Hippocampal formation (tissue), 2 donors: ENCODE measurements at regions not wholly inside any gene's neighbourhood (a gene's known extent, or its start where the extent isn't known, plus 50 kb on each side); places are given as distances from the start of the nearest gene placed in this dataset.
"Not testable (repeated sequence)": the region's sequence is repeated elsewhere in the genome, so short reads cannot be mapped to it uniquely, and the experiment has no call there.

ENCODE experiments used
- DNase-seq, 2 donors: peaks; one replicate each; lab custom pipeline; 2025; lab: John Stamatoyannopoulos, UW

DNA sequence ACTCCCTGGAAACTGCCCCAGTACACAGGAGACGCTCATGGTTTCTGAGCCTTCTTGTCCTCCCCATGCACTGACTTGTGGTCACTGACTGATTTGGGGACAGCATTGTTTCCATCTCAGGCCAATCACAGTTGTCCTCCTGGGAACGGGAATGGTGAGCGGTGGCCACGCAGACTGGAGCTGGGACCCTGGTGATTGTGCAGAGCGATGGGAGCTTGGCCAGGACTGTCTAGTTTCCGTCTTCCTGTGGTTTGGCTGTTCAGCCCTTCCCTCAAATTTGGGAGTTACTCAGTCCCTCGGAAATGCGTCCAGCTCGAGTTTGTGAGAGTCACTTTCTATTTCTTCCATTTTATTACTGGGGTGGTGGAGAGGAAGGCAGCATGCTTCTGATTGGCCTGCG, 250.9 kb downstream of the ACTR3B start:
- no peak for DNase-seq

DNA sequence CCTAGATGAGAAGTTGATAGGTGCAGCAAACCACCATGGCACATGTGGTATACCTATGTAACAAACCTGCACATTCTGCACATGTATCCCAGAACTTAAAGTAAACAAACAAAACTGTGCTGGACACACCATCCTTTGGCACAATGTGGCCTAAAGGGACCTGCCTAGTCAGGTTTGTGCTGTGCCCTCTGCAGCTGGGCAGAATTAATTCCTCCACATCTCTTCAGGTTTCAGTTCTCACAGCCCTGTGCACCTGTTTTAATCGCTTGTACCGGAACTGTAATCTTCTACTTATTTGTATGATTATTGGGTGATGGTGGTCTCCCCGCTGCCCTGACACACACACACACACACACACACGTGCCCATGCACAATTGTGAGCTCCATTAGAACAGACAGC, 252.7 kb downstream of the ACTR3B start:
- no peak for DNase-seq

DNA sequence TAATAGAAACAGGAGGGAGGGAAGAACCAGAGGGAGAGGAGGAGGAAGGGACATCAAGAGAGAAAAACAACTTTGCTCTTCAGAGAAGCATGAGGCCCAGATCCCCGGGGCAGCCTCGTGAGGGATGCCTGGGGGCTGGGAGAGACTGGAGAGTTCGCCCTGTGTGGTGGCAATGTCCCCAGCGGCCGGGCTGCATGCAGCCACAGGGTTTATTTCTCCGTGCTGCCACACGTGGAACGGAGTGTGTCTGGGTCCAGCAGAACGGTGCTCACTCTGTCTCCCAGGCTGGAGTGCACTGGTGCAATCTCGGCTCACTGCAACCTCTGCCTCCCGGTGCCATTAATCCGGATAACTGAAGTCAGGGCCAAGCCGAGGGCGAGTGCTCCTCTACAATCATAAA, 257.7 kb downstream of the ACTR3B start:
- DNase-seq: no peak

DNA sequence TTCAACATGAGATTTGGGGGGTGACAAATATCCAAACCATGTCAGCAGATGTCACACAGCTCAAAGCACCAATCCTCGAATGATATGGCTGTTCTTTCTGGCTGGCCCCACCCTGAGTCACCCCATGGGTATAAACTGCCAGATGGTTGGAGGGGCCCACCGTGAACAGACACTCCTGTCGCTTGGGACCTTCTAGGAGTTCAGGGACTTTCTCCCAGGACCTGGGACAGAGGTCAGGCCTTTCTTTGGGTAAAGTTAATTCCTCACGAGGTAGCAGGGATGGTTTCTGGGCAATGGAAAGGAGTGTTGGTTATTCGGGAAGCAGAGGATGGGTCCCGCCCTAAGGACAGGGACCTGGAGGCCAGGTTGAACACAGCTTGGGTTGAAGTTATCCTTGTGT, 262.0 kb downstream of the ACTR3B start:
- DNase-seq: no peak

GRCh38 chr7:153022475-153023193, 263.1 kb downstream of the ACTR3B start:
- no peak for DNase-seq

- no peak for DNase-seq
These were observed 263.6 kb downstream of the ACTR3B start for GRCh38 chr7:153023194-153023592.

GRCh38 chr7:153027210-153027609, 267.7 kb downstream of the ACTR3B start:
- DNase-seq: no peak

DNA sequence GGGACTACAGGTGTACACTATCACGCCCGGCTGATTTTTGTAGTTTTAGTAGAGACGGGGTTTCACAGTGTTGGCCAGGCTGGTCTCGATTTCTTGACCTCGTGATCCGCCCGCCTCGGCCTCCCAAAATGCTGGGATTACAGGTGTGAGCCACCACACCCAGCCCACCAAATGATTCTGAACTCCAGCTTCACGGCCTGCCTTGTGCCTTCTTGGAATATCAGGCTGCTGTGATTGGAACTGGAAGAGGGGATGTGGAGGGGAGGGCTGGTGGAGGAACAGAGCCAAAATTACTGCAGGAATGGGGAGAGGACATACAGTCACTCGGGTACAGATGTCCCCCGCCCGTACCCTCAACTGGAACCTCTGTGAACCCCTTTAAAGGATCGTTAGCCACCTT, 268.4 kb downstream of the ACTR3B start:
- no peak for DNase-seq

DNA sequence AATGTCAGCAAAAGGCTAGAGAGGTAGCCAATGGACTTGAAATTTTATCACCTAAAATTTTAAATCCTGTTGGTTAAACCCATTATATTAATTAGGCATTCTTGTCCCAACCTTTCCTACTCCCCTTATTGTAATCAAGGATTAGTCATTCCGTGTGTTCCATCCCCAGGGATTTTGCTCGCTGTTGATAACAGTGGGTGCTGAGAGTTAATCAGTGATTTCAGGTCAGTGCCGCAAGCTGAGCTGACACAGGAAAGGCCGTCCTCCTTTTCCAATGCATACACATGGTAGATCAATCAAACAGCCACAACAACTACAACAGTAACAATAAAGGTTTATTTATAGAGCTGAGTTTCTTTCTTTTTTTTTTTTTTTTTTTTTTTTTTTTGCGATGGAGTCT, 271.4 kb downstream of the ACTR3B start:
- DNase-seq: no peak

DNA sequence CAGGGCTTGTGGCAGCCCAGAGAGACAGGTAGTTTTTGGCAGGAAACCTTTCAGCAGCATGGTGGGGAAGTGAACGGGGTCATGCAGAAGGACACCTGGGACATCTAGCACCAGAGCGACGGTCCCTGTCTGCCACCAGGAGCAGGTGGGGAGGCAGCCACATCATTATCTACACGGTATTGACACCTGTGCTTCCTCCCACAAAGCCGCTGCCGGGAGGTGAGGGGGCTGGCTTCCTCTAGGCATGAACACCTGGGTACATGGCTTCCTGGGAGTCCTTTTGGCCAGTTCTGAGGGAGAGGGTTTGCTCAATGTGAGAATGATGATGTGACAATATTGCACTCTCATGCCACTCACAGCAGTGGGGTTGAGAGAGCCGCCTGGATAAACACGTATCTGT, 275.2 kb downstream of the ACTR3B start:
- DNase-seq: no peak

DNA sequence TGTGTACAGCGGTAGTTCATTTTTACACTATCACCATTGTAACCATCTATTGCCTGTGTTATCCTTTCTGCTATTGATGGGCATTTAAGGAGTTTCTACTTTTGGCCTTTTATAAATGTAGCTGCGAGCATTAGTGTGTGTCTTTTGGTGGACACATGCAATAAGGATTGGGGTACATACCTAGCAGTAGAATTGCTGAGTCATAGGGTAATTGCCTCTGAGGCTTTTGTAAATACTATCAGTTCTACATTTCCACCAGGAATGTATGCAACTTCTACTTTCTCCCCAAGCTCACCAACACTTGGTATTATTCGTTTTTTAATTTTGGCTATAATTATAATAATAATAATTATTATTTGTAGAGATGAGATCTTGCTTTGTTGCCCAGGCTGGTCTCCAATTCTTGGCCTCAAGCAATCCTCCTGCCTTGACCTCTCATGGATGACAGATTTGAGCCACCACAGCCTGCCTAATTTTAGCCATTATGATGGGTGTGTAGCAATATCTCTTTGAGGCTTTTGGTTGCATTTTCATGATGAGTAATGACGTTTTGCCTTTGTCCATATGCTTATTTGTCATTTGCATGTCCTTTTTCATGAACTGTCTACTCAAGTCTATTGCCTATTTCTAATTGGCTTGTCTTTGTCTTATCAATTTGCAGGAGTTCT, 277.0 kb downstream of the ACTR3B start:
- DNase-seq: no peak

- no peak for DNase-seq
These were observed 283.9 kb downstream of the ACTR3B start for GRCh38 chr7:153043440-153043839.

GRCh38 chr7:153044981-153045380, 285.4 kb downstream of the ACTR3B start:
- DNase-seq: no peak

DNA sequence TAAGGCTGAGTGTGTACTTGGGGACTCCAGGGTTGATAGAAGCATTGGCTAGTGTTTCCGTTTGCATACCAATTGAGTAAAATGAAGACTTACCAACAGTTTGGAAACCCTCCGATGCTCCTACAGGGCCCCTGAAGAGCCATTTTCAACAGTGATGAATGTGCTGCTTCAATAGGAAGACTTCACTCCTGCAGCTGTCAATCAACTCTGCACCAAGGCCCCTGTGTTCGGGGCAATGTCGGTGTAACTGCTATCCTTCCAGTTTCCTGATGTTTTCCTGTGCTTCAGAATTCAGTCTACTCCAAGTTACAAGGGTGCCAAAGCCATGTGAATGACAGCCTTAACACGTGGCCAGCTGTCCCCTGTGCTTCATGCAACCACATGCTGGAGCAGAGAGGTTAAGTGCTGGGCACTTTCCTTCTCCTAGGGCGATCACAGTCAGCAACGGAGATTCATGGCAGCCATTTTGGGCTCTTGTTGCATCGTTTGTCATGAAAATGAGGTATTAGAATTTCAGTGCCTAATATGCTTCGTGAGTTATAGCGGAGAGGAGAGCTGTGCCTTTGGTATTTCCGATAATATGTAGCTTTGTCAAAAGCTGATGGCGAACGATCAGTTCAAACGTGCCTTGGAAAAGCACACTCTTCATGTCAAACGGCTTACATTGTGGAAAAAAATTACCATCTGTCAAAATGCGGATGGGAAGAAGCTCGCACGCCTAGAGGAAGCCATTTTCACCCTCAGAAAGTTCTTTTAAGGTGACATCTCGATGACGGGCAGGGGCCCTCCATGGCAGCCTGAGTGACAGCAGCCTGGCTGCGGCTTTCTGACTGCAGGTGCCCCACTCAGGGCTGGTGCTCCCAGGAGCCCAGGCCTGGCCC, 287.8 kb downstream of the ACTR3B start:
- DNase-seq: no peak

DNA sequence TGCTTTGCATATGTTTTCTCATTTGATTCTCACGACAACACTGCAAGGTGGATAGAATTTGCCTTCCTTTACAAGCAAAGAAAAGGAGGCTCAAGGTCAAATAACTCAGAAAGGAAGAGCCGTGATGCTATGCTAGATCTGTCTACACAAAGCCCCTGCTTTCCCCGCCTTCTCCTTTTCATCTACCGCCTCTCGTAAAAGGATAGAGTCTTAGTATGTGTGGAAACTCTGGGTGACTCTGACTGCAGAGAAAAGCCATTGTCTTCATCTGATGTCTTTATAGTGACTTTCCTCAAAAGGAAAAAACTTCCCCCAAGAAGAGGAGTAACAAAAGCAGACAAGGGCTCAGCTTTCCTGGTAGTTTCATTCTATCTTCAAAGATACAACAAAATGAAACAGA, 292.7 kb downstream of the ACTR3B start:
- DNase-seq: no peak

DNA sequence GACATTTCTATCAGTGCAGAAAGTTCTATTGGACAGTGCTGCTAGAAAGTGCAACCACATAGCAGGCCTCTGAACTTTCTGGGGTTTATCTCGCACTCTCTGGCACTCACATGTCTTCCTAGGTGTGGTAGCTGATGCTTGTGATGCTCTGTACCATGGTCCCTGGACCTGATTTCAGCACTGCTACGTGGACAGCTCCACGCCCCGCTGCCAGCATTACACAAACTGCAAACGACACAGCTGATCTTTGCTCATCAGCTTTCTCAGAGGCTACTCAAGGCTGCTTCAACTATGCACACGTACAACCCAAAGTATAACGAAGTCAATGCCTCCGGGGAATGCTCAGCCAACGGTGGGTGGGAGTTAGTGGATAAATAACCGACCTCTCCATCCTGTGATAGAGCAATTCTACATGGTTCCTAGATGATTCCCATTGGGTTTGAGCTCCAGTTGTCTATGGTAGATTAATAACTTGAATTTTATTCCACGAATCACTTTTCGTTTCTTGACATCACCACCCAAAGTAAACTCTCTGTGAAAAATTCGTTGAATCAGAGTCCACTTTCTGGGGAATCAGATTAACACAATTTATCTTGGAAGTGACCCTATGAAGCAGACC, 302.5 kb downstream of the ACTR3B start:
- DNase-seq: no peak

DNA sequence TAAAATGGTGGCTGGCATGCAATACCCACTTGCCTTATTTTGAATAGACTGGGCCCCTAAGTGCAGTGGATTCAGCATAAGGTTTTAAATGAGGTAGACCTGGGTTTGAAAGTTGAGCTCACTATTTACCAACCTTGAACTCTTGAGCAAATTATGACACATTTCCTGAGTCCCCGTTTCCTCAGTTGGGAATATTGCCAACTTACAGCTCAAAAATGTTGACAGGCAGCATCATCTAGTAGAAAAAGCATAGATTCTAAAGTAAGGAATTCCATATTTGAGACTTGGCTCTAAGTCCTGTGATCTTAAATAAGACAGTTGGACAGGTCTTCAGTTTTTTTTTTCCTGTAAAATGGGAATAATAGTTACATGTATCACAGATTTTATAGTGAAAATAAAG, 305.5 kb downstream of the ACTR3B start:
- DNase-seq: no peak

GRCh38 chr7:153066711-153067110, 307.2 kb downstream of the ACTR3B start:
- no peak for DNase-seq

DNA sequence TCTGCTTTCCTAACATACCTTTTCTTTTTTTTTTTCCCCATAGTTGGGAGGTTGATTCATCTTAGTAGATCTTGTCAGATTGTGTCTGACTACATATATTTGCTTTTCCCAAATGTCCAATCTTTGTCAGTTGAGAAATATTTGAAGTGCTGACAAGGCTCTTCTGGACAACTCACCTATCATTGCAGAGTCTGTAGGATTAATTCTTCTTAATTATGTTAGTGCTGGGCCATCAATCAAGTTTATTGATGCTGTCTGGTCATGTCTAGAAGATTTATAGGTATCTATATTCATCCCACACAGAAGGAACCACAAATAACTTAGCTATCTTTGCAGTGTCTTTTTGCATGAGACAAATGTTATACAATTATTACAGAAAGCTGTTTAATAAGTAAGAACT, 310.6 kb downstream of the ACTR3B start:
- DNase-seq: no peak

DNA sequence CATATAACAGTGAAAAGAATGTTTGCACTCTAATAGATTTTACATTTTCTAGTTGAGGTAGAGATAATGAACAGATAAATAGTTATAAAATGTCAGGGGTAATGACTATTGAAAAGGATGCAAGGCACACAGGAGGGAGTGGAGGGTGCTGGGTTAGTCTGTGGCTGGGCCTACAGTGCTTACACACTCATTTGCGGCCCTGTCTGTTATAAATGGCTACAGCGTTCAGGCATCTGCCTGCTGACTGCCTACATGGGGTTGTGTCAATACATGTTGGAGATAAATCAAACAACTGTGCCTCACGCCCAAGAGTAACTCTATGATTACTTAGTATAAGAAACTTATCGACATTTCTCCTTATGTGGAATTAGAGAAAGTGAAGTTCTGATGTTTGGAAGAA, 313.3 kb downstream of the ACTR3B start:
- DNase-seq: no peak

- not testable (repeated sequence) for DNase-seq
These were observed 316.7 kb downstream of the ACTR3B start for GRCh38 chr7:153076289-153076688.

DNA sequence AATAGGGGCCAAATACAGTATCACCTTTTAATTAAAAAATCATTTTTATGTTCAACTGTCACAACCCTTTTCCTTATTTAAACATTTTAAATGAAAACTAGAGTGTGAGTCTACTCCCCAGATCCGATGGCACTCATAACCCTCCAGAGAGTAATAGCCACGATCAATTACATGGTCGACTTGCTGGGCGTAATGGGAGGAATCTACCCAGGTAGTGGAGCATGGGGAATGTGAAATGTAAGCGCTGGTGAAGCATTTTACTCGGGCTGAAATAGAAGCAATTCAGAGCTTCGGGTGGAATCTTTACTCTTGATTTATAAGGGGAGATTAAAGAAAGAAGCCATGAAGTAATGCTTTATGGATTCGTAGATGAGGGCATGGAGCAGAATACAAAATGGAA, 321.9 kb downstream of the ACTR3B start:
- DNase-seq: no peak
